Heart left ventricle (tissue), 13 donors: ENCODE measurements at regions not wholly inside any gene's neighbourhood (a gene's known extent, or its start where the extent isn't known, plus 50 kb on each side); places are given as distances from the start of the nearest gene placed in this dataset.

ENCODE experiments used
- POLR2A ChIP-seq, 2 donors: fragments of 450-650 bp; IDR thresholded peaks; one replicate each; pipeline ENCODE4 v1.6.1; 2017; ENCODE audit warnings: antibody characterized with exemption in 2 of 2, mild to moderate bottlenecking in 2 of 2, moderate library complexity in 2 of 2
- TF ChIP-seq, protein P1 (sequence below), 12 donors: fragments of 200-600 bp; sonication (generic) in 4 of 12; IDR thresholded peaks; one replicate each; pipeline versions ENCODE4 v1.5.0 to v1.8.0; 2018 to 2022; ENCODE audit warnings: antibody characterized with exemption in 12 of 12, mild to moderate bottlenecking in 5 of 12
- donor health status: ischemic (EF 13 %, LVEDD 7.1; RV severe dilation, severe dysfunction).
- donor health status: DM: no; HTN: yes; CAD: no.
- donor health status: DM: no; HTN: no; CAD: no.
- donor health status: ischemic (EF 25% LVEDD 6.9; RV normal size, moderate dysfunction).
- donor health status: ischemic (EF 25% LVEDD 5.7; RV mildly dilated, moderate dysfunction).
- donor health status: ischemic (EF 35%, LVEDD 5.7; RV mildly dilated, moderate dysfunction).
- donor health status: nonischemic (EF 11% LVEDD 7.7; RV severe dilation, severe dysfunction).
- donor health status: DM: yes; HTN: yes; CAD: no.
- donor health status: PGD.
- donor health status: ischemic (EF 29% LVEDD 5.4; RV normal size, mild dysfunction).
- donor health status: nonischemic (EF 23%, LVEDD 6.1; RV moderate dilation, normal function).

DNA sequence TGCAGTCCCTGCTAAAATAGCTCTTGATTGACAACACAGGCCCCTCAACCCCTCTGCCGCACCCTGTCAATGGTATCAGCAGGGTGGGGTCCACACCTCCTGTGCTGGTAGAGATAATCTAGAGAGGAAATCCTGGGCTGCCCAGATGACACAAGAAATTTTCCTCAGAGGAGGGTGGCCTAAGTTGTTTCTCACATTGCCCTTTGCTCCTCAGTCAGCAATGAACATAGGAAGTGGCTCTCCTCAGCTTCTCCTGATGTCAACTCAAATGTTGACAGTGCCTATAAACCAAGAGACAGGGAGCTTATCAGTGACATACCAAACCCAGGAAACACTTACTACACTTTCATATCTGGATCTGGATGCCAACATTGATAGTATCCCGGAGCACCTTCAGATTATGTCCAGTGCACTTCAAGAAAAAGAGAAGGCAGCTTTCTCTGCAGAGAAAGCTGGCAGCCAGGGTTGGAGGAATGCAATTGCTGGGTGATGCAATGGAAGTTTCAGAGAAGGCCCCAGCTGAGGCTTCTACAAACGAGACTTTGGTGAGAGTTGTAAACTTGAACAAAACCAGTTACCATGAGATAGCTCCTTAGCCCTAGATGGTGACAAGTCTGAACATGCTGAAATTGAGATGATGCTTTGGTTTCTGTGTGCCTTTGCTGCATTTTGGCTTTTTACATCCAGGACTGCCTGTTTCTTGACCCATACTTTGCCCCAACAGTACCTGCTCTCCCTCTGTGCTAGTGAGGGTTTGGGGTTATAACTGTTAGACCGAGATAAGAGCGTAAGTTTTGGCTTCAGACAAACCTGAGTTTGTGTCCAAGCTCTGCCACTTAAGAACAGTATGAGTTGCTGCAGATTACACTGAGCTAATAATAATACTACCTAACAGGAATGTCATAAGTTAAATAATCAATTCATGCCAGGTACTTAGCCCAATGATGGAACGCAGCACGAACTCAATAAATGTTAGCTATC lies 183.5 kb downstream of the NUAK1 start:
- TF ChIP-seq, protein P1, sequence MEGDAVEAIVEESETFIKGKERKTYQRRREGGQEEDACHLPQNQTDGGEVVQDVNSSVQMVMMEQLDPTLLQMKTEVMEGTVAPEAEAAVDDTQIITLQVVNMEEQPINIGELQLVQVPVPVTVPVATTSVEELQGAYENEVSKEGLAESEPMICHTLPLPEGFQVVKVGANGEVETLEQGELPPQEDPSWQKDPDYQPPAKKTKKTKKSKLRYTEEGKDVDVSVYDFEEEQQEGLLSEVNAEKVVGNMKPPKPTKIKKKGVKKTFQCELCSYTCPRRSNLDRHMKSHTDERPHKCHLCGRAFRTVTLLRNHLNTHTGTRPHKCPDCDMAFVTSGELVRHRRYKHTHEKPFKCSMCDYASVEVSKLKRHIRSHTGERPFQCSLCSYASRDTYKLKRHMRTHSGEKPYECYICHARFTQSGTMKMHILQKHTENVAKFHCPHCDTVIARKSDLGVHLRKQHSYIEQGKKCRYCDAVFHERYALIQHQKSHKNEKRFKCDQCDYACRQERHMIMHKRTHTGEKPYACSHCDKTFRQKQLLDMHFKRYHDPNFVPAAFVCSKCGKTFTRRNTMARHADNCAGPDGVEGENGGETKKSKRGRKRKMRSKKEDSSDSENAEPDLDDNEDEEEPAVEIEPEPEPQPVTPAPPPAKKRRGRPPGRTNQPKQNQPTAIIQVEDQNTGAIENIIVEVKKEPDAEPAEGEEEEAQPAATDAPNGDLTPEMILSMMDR (IDR thresholded peaks at IDR 0.05) = no peak
- no peak for TF ChIP-seq POLR2A (IDR thresholded peaks at IDR 0.05)
